ENCODE measurements at regions not wholly inside any gene's neighbourhood (a gene's known extent, or its start where the extent isn't known, plus 50 kb on each side); places are given as distances from the start of the nearest gene placed in this dataset.
A peak's percentile ranks its signal among the peaks of the same experiment; 100 is the strongest.

GRCh38 chr3:68018275-68018674 lies 363.9 kb upstream of the SUCLG2 start:
- Histone ChIP-seq H3K36me3 (ENCODE audit: insufficient read depth, low read length) (no peaks in the 10 kb centered on the region), H3K27me3 (ENCODE audit: insufficient read depth, low read length) (no peaks in the 10 kb centered on the region), H3K9me3 (ENCODE audit: control insufficient read depth in 1 of 2, low read length in 2 of 2) (no peaks in the 10 kb centered on the region), H3K4me1 (ENCODE audit: insufficient read depth, low read length) (no peaks in the 10 kb centered on the region), H3K27ac (ENCODE audit: low read depth, low read length) (no peak overlapping the region), H3K4me3 (ENCODE audit: low read length in 2 of 2) (no peak overlapping the region)
- no peak for DNase-seq
- Mint-ChIP-seq H3K4me3 (no peak overlapping the region), H3K27me3 (no peaks in the 10 kb centered on the region), H3K4me1 (peaks cover 4 to 9% (median 4%) of the 10 kb centered on the region in 4 donors), H3K27ac (no peak overlapping the region), H3K9me3 (peaks cover 0 to 3% (median 0%) of the 10 kb centered on the region in 8 donors), H3K36me3 (no peaks in the 10 kb centered on the region)
- ChIA-PET POLR2A (ENCODE audit: partially characterized antibody) (no interaction called here), CTCF (ENCODE audit: partially characterized antibody) (interaction anchor here (1.2 kb wide), 1 partner anchor 11 kb away, joined by 5 read pairs; no protein-coding TSS in a partner anchor)
- intact Hi-C loops (cut with micrococcal nuclease), result loop anchor here (5.0 kb wide), 1 partner anchor 116 kb away; no protein-coding TSS in a partner anchor

- CTCF ChIA-PET (ENCODE audit: partially characterized antibody), result interaction anchor here (1.1 kb wide), 1 partner anchor 94 kb away, joined by 3 read pairs; no protein-coding TSS in a partner anchor
- H3K4me1 ChIP-seq (ENCODE audit: insufficient read depth, low read length), result no peaks in the 10 kb centered on the region
- DNase-seq, result no peak
- no peak overlapping the region for H3K27ac ChIP-seq (ENCODE audit: low read depth, low read length)
- no peaks in the 10 kb centered on the region for H3K36me3 ChIP-seq (ENCODE audit: insufficient read depth, low read length)
- no peaks in the 10 kb centered on the region for H3K9me3 ChIP-seq (ENCODE audit: control insufficient read depth in 1 of 2, low read length in 2 of 2)
- intact Hi-C loops (cut with micrococcal nuclease), result loop anchor here (5.0 kb wide), 1 partner anchor 115 kb away; no protein-coding TSS in a partner anchor
- no peaks in the 10 kb centered on the region for H3K9me3 Mint-ChIP-seq
- H3K27ac Mint-ChIP-seq, result no peak overlapping the region
- H3K4me3 ChIP-seq (ENCODE audit: low read length in 2 of 2), result no peak overlapping the region
- no peak overlapping the region for H3K4me3 Mint-ChIP-seq
- H3K36me3 Mint-ChIP-seq, result no peaks in the 10 kb centered on the region
- peaks cover under 1 to 5% (median under 1%) of the 10 kb centered on the region in 4 donors for H3K4me1 Mint-ChIP-seq
- no peaks in the 10 kb centered on the region for H3K27me3 ChIP-seq (ENCODE audit: insufficient read depth, low read length)
- POLR2A ChIA-PET (ENCODE audit: partially characterized antibody), result no interaction called here
- H3K27me3 Mint-ChIP-seq, result no peaks in the 10 kb centered on the region
These were observed 362.7 kb upstream of the SUCLG2 start for GRCh38 chr3:68017069-68017468.

GRCh38 chr3:68009900-68010299 lies 355.5 kb upstream of the SUCLG2 start:
- Histone ChIP-seq H3K36me3 (ENCODE audit: insufficient read depth, low read length) (no peaks in the 10 kb centered on the region), H3K4me3 (ENCODE audit: low read length in 2 of 2) (no peak overlapping the region), H3K4me1 (ENCODE audit: insufficient read depth, low read length) (no peaks in the 10 kb centered on the region), H3K27ac (ENCODE audit: low read depth, low read length) (no peak overlapping the region), H3K27me3 (ENCODE audit: insufficient read depth, low read length) (peaks cover 9% of the 10 kb centered on the region), H3K9me3 (ENCODE audit: control insufficient read depth in 1 of 2, low read length in 2 of 2) (no peaks in the 10 kb centered on the region)
- Mint-ChIP-seq H3K36me3 (no peaks in the 10 kb centered on the region), H3K27me3 (peaks cover 5 to 8% of the 10 kb centered on the region in 2 donors), H3K4me3 (no peak overlapping the region), H3K9me3 (no peaks in the 10 kb centered on the region), H3K4me1 (peaks cover 9 to 23% (median 15%) of the 10 kb centered on the region in 4 donors), H3K27ac (no peak overlapping the region)
- no peak for DNase-seq
- ChIA-PET POLR2A (ENCODE audit: partially characterized antibody) (no interaction called here), CTCF (ENCODE audit: partially characterized antibody) (no interaction called here)
- intact Hi-C loops (cut with micrococcal nuclease), result loop anchor here (5.0 kb wide), 4 partner anchors 47 to 247 kb away; no protein-coding TSS in a partner anchor

GRCh38 chr3:68007621-68008226 lies 353.3 kb upstream of the SUCLG2 start:
- DNase-seq, result peak; percentile 33 to 39 (median 38)
- H3K27me3 Mint-ChIP-seq, result peaks cover 10 to 12% of the 10 kb centered on the region in 2 donors
- intact Hi-C loops (cut with micrococcal nuclease), result loop anchor here (5.0 kb wide), 4 partner anchors 50 to 250 kb away; no protein-coding TSS in a partner anchor
- CTCF ChIA-PET (ENCODE audit: partially characterized antibody), result interaction anchor here (0.6 to 2.0 kb wide), 6 partner anchors 14 to 108 kb away, joined by 3 to 7 read pairs (median 3); no protein-coding TSS in a partner anchor
- H3K4me1 Mint-ChIP-seq, result peaks cover 9 to 28% (median 15%) of the 10 kb centered on the region in 4 donors
- Histone ChIP-seq H3K27me3 (ENCODE audit: insufficient read depth, low read length) (peaks cover 9% of the 10 kb centered on the region), H3K4me3 (ENCODE audit: low read length in 2 of 2) (peak overlapping the region; percentile 9 to 33), H3K36me3 (ENCODE audit: insufficient read depth, low read length) (no peaks in the 10 kb centered on the region), H3K4me1 (ENCODE audit: insufficient read depth, low read length) (no peaks in the 10 kb centered on the region), H3K27ac (ENCODE audit: low read depth, low read length) (no peak overlapping the region), H3K9me3 (ENCODE audit: control insufficient read depth in 1 of 2, low read length in 2 of 2) (no peaks in the 10 kb centered on the region)
- H3K9me3 Mint-ChIP-seq, result no peaks in the 10 kb centered on the region
- peak overlapping the region in 3 of 7 donors; percentile 44 to 75 (median 69) for H3K27ac Mint-ChIP-seq
- peak overlapping the region; percentile 72 to 95 (median 87) for H3K4me3 Mint-ChIP-seq
- POLR2A ChIA-PET (ENCODE audit: partially characterized antibody), result interaction anchor here (1.0 to 1.1 kb wide), 2 partner anchors 51 to 59 kb away, joined by 4 read pairs; no protein-coding TSS in a partner anchor
- H3K36me3 Mint-ChIP-seq, result no peaks in the 10 kb centered on the region

GRCh38 chr3:68006646-68007045 lies 352.2 kb upstream of the SUCLG2 start:
- peaks cover 10 to 12% of the 10 kb centered on the region in 2 donors for H3K27me3 Mint-ChIP-seq
- no peaks in the 10 kb centered on the region for H3K4me1 ChIP-seq (ENCODE audit: insufficient read depth, low read length)
- H3K27me3 ChIP-seq (ENCODE audit: insufficient read depth, low read length), result peaks cover 9% of the 10 kb centered on the region
- no peaks in the 10 kb centered on the region for H3K36me3 ChIP-seq (ENCODE audit: insufficient read depth, low read length)
- H3K4me3 Mint-ChIP-seq, result peak overlapping the region in 6 of 8 donors; percentile 38 to 92 (median 52)
- H3K36me3 Mint-ChIP-seq, result no peaks in the 10 kb centered on the region
- peaks cover 9 to 28% (median 15%) of the 10 kb centered on the region in 4 donors for H3K4me1 Mint-ChIP-seq
- peaks cover 0 to 3% (median under 1%) of the 10 kb centered on the region in 8 donors for H3K9me3 Mint-ChIP-seq
- intact Hi-C loops (cut with micrococcal nuclease), result loop anchor here (5.0 kb wide), 4 partner anchors 51 to 251 kb away; no protein-coding TSS in a partner anchor
- ChIA-PET CTCF (ENCODE audit: partially characterized antibody) (no interaction called here), POLR2A (ENCODE audit: partially characterized antibody) (no interaction called here)
- no peak for DNase-seq
- no peaks in the 10 kb centered on the region for H3K9me3 ChIP-seq (ENCODE audit: control insufficient read depth in 1 of 2, low read length in 2 of 2)
- H3K27ac ChIP-seq (ENCODE audit: low read depth, low read length), result no peak overlapping the region
- peak overlapping the region in 1 of 2 donors; percentile 33 for H3K4me3 ChIP-seq (ENCODE audit: low read length in 2 of 2)
- H3K27ac Mint-ChIP-seq, result peak overlapping the region in 1 of 7 donors; percentile 77

GRCh38 chr3:68004091-68004490 lies 349.7 kb upstream of the SUCLG2 start:
- H3K36me3 Mint-ChIP-seq, result no peaks in the 10 kb centered on the region
- H3K9me3 ChIP-seq (ENCODE audit: control insufficient read depth in 1 of 2, low read length in 2 of 2), result no peaks in the 10 kb centered on the region
- H3K4me1 ChIP-seq (ENCODE audit: insufficient read depth, low read length), result no peaks in the 10 kb centered on the region
- ChIA-PET CTCF (ENCODE audit: partially characterized antibody) (no interaction called here), POLR2A (ENCODE audit: partially characterized antibody) (no interaction called here)
- H3K27ac Mint-ChIP-seq, result no peak overlapping the region
- H3K4me3 ChIP-seq (ENCODE audit: low read length in 2 of 2), result no peak overlapping the region
- peaks cover 2 to 11% (median 5%) of the 10 kb centered on the region in 8 donors for H3K9me3 Mint-ChIP-seq
- H3K27me3 ChIP-seq (ENCODE audit: insufficient read depth, low read length), result peaks cover 9% of the 10 kb centered on the region
- intact Hi-C loops (cut with micrococcal nuclease), result no loop called here
- H3K4me1 Mint-ChIP-seq, result peaks cover 9 to 28% (median 15%) of the 10 kb centered on the region in 4 donors
- H3K27me3 Mint-ChIP-seq, result peaks cover 10 to 17% of the 10 kb centered on the region in 2 donors
- no peaks in the 10 kb centered on the region for H3K36me3 ChIP-seq (ENCODE audit: insufficient read depth, low read length)
- DNase-seq, result no peak
- H3K4me3 Mint-ChIP-seq, result no peak overlapping the region
- H3K27ac ChIP-seq (ENCODE audit: low read depth, low read length), result no peak overlapping the region

- no peak for DNase-seq
- Histone ChIP-seq H3K27ac (ENCODE audit: low read depth, low read length) (no peak overlapping the region), H3K27me3 (ENCODE audit: insufficient read depth, low read length) (no peaks in the 10 kb centered on the region), H3K4me3 (ENCODE audit: low read length in 2 of 2) (no peak overlapping the region), H3K36me3 (ENCODE audit: insufficient read depth, low read length) (no peaks in the 10 kb centered on the region), H3K9me3 (ENCODE audit: control insufficient read depth in 1 of 2, low read length in 2 of 2) (no peaks in the 10 kb centered on the region), H3K4me1 (ENCODE audit: insufficient read depth, low read length) (no peaks in the 10 kb centered on the region)
- H3K27ac Mint-ChIP-seq, result no peak overlapping the region
- intact Hi-C loops (cut with micrococcal nuclease), result no loop called here
- H3K4me1 Mint-ChIP-seq, result peaks cover 0 to 1% (median 0%) of the 10 kb centered on the region in 4 donors
- peaks cover 0 to 7% of the 10 kb centered on the region in 2 donors for H3K27me3 Mint-ChIP-seq
- peaks cover 2 to 11% (median 7%) of the 10 kb centered on the region in 8 donors for H3K9me3 Mint-ChIP-seq
- ChIA-PET POLR2A (ENCODE audit: partially characterized antibody) (no interaction called here), CTCF (ENCODE audit: partially characterized antibody) (interaction anchor here (0.7 kb wide), 1 partner anchor 793 kb away, joined by 3 read pairs; no protein-coding TSS in a partner anchor)
- no peak overlapping the region for H3K4me3 Mint-ChIP-seq
- H3K36me3 Mint-ChIP-seq, result no peaks in the 10 kb centered on the region
These were observed 343.9 kb upstream of the SUCLG2 start for GRCh38 chr3:67998281-67998680.

All from CD4-positive, alpha-beta memory T cell (primary cell).